Endothelial cell (in vitro differentiated cells): ENCODE measurements at regions not wholly inside any gene's neighbourhood (a gene's known extent, or its start where the extent isn't known, plus 50 kb on each side); places are given as distances from the start of the nearest gene placed in this dataset.
"Not testable (repeated sequence)": the region's sequence is repeated elsewhere in the genome, so short reads cannot be mapped to it uniquely, and the experiment has no call there.

Experiments
- DNase-seq: peaks from one replicate; pipeline ENCODE4 v3.0.0; 2021; ENCODE audit warnings: low spot score
- H3K27ac Mint-ChIP-seq: one replicate; pipeline ENCODE4 v1.8.0; 2021; ENCODE audit warnings: mixed read lengths, inconsistent platforms; ENCODE audit not compliant: unreplicated experiment
- H3K27me3 Mint-ChIP-seq: one replicate; pipeline ENCODE4 v1.8.0; 2021; ENCODE audit warnings: mild to moderate bottlenecking, moderate library complexity, mixed read lengths, inconsistent platforms; ENCODE audit not compliant: unreplicated experiment
- H3K36me3 Mint-ChIP-seq: one replicate; pipeline ENCODE4 v1.8.0; 2021; ENCODE audit warnings: mild to moderate bottlenecking, low read depth, mixed read lengths, inconsistent platforms; ENCODE audit not compliant: unreplicated experiment
- H3K4me1 Mint-ChIP-seq: one replicate; pipeline ENCODE4 v1.8.0; 2021; ENCODE audit warnings: mild to moderate bottlenecking, mixed read lengths, inconsistent platforms; ENCODE audit not compliant: unreplicated experiment
- H3K4me3 Mint-ChIP-seq: one replicate; pipeline ENCODE4 v1.8.0; 2021; ENCODE audit warnings: mild to moderate bottlenecking, mixed read lengths, inconsistent platforms; ENCODE audit not compliant: unreplicated experiment
- H3K9me3 Mint-ChIP-seq: one replicate; pipeline ENCODE4 v1.8.0; 2021; ENCODE audit warnings: mixed read lengths, inconsistent platforms; ENCODE audit not compliant: unreplicated experiment
- TF ChIP-seq, protein P1 (sequence below): fragments of 200-600 bp; sonication (generic); IDR thresholded peaks from one replicate; pipeline ENCODE4 v1.5.0; 2021; ENCODE audit warnings: antibody characterized with exemption; ENCODE audit not compliant: unreplicated experiment

DNA sequence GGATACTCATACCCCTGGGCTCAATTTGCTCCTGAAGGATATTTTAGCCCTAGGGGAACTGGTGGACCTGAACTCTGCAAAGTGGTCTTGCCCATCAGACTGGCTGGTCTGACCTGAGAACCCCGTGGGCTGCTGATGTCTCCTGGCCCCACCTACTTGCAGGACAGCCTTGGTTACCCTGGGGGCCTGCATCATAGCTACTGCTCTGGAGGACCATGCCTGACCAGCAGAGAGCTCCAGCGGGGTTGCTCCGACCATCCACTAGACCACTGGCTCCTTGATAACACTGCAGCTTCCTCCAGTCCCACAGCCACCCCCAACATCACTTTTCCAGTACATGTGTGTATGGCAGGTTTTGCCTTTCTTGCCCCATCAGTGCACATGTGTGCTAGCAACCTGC, 331.6 kb upstream of the BRINP3 start:
- Mint-ChIP-seq H3K4me1 (no peaks in the 10 kb centered on the region), H3K27ac (no peak overlapping the region), H3K4me3 (no peak overlapping the region), H3K27me3 (peaks cover 4% of the 10 kb centered on the region), H3K36me3 (no peaks in the 10 kb centered on the region), H3K9me3 (no peaks in the 10 kb centered on the region)
- TF ChIP-seq, protein P1, sequence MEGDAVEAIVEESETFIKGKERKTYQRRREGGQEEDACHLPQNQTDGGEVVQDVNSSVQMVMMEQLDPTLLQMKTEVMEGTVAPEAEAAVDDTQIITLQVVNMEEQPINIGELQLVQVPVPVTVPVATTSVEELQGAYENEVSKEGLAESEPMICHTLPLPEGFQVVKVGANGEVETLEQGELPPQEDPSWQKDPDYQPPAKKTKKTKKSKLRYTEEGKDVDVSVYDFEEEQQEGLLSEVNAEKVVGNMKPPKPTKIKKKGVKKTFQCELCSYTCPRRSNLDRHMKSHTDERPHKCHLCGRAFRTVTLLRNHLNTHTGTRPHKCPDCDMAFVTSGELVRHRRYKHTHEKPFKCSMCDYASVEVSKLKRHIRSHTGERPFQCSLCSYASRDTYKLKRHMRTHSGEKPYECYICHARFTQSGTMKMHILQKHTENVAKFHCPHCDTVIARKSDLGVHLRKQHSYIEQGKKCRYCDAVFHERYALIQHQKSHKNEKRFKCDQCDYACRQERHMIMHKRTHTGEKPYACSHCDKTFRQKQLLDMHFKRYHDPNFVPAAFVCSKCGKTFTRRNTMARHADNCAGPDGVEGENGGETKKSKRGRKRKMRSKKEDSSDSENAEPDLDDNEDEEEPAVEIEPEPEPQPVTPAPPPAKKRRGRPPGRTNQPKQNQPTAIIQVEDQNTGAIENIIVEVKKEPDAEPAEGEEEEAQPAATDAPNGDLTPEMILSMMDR = no peak
- no peak for DNase-seq

- no peaks in the 10 kb centered on the region for H3K9me3 Mint-ChIP-seq
- H3K27ac Mint-ChIP-seq = no peak overlapping the region
- TF ChIP-seq, protein P1 = no peak
- no peak overlapping the region for H3K4me3 Mint-ChIP-seq
- peaks cover 4% of the 10 kb centered on the region for H3K27me3 Mint-ChIP-seq
- H3K36me3 Mint-ChIP-seq = no peaks in the 10 kb centered on the region
- H3K4me1 Mint-ChIP-seq = no peaks in the 10 kb centered on the region
- no peak for DNase-seq
Measured at GRCh38 chr1:190812996-190813395, 335.3 kb upstream of the BRINP3 start.

GRCh38 chr1:190832511-190832910, 354.8 kb upstream of the BRINP3 start:
- H3K27ac Mint-ChIP-seq = no peak overlapping the region
- H3K4me1 Mint-ChIP-seq = no peaks in the 10 kb centered on the region
- no peak for DNase-seq
- no peaks in the 10 kb centered on the region for H3K9me3 Mint-ChIP-seq
- no peak overlapping the region for H3K4me3 Mint-ChIP-seq
- H3K27me3 Mint-ChIP-seq = no peaks in the 10 kb centered on the region
- TF ChIP-seq, protein P1 = no peak
- no peaks in the 10 kb centered on the region for H3K36me3 Mint-ChIP-seq

GRCh38 chr1:190835658-190836057, 358.0 kb upstream of the BRINP3 start:
- no peaks in the 10 kb centered on the region for H3K4me1 Mint-ChIP-seq
- no peaks in the 10 kb centered on the region for H3K27me3 Mint-ChIP-seq
- TF ChIP-seq, protein P1 = no peak
- H3K27ac Mint-ChIP-seq = no peak overlapping the region
- no peaks in the 10 kb centered on the region for H3K36me3 Mint-ChIP-seq
- no peak for DNase-seq
- H3K4me3 Mint-ChIP-seq = no peak overlapping the region
- no peaks in the 10 kb centered on the region for H3K9me3 Mint-ChIP-seq

DNA sequence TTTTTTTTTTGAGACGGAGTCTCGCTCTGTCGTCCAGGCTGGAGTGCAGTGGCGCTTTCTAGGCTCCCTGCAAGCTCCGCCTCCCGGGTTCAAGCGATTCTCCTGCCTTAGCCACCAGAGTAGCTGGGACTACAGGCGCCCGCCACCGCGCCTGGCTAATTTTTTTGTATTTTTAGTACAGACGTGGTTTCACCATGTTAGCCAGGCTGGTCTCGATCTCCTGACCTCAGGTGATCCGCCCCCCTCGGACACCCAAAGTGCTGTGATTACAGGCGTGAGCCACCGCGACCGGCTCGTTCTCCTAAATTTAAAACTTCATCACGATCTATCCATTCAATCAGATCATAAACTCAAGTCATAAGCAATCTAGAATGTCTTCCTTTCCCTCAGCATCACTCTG, 359.5 kb upstream of the BRINP3 start:
- DNase-seq, H3K27ac Mint-ChIP-seq, H3K4me1 Mint-ChIP-seq, H3K27me3 Mint-ChIP-seq, H3K36me3 Mint-ChIP-seq, H3K9me3 Mint-ChIP-seq, H3K4me3 Mint-ChIP-seq: not testable (repeated sequence)

- no peaks in the 10 kb centered on the region for H3K4me1 Mint-ChIP-seq
- H3K9me3 Mint-ChIP-seq = no peaks in the 10 kb centered on the region
- no peaks in the 10 kb centered on the region for H3K36me3 Mint-ChIP-seq
- H3K27me3 Mint-ChIP-seq = no peaks in the 10 kb centered on the region
- DNase-seq = no peak
- TF ChIP-seq, protein P1 = no peak
- H3K4me3 Mint-ChIP-seq = no peak overlapping the region
- H3K27ac Mint-ChIP-seq = no peak overlapping the region
Measured at GRCh38 chr1:190837888-190838287, 360.2 kb upstream of the BRINP3 start.
